HG03439 (cell line): ENCODE measurements at regions not wholly inside any gene's neighbourhood (a gene's known extent, or its start where the extent isn't known, plus 50 kb on each side); places are given as distances from the start of the nearest gene placed in this dataset.

Experiments used
- ATAC-seq: cut with Tn5 transposase; IDR thresholded peaks from one replicate; pipeline ENCODE4 v1.9.1; 2021; ENCODE audit warnings: mild to moderate bottlenecking, moderate library complexity; ENCODE audit not compliant: unreplicated experiment

GRCh38 chr3:42037318-42037945 lies 53.7 kb upstream of the TRAK1 start:
- no peak for ATAC-seq

- no peak for ATAC-seq
Measured at GRCh38 chr3:42036483-42036823, 54.7 kb upstream of the TRAK1 start.

- ATAC-seq = no peak
Measured at GRCh38 chr3:42035816-42036482, 55.2 kb upstream of the TRAK1 start.

- no peak for ATAC-seq
Measured at GRCh38 chr3:42035007-42035406, 56.1 kb upstream of the TRAK1 start.

GRCh38 chr3:42033741-42034140 lies 57.4 kb upstream of the TRAK1 start:
- ATAC-seq = no peak

GRCh38 chr3:42032693-42033349 lies 58.3 kb upstream of the TRAK1 start:
- ATAC-seq = no peak

GRCh38 chr3:42031808-42032480 lies 59.2 kb upstream of the TRAK1 start:
- no peak for ATAC-seq

GRCh38 chr3:42028474-42028873 lies 62.7 kb upstream of the TRAK1 start:
- no peak for ATAC-seq

GRCh38 chr3:42027571-42027970 lies 63.6 kb upstream of the TRAK1 start:
- ATAC-seq = no peak

GRCh38 chr3:42025370-42026138 lies 63.7 kb upstream of the ULK4 start:
- peak; percentile 52 for ATAC-seq

- no peak for ATAC-seq
Measured at GRCh38 chr3:42024591-42025351, 62.9 kb upstream of the ULK4 start.

- ATAC-seq = no peak
Measured at GRCh38 chr3:42023380-42023779, 61.5 kb upstream of the ULK4 start.

GRCh38 chr3:42022355-42022754 lies 60.5 kb upstream of the ULK4 start:
- ATAC-seq = no peak

GRCh38 chr3:42020684-42021307 lies 58.9 kb upstream of the ULK4 start:
- no peak for ATAC-seq

- ATAC-seq = no peak
Measured at GRCh38 chr3:42019953-42020260, 58.0 kb upstream of the ULK4 start.

GRCh38 chr3:42019144-42019952 lies 57.4 kb upstream of the ULK4 start:
- ATAC-seq = no peak

GRCh38 chr3:42014921-42015533 lies 53.1 kb upstream of the ULK4 start:
- no peak for ATAC-seq

- no peak for ATAC-seq
Measured at GRCh38 chr3:42014458-42014920, 52.6 kb upstream of the ULK4 start.
